Mesenchymal stem cell (in vitro differentiated cells and primary cell): ENCODE measurements at regions not wholly inside any gene's neighbourhood (a gene's known extent, or its start where the extent isn't known, plus 50 kb on each side); places are given as distances from the start of the nearest gene placed in this dataset.
"Not testable (repeated sequence)": the region's sequence is repeated elsewhere in the genome, so short reads cannot be mapped to it uniquely, and the experiment has no call there.

Experiments
- DNase-seq: peaks from one replicate; pipeline ENCODE4 v3.0.0-alpha.2; 2013
- H2AFZ ChIP-seq: one replicate; pipeline ENCODE4 v1.6.1; 2013; ENCODE audit warnings: low read depth, mild to moderate bottlenecking, control low read depth, inconsistent platforms, low read length, moderate library complexity
- H2AK5ac ChIP-seq: 2 replicates; pipeline ENCODE4 v1.6.1; 2013; ENCODE audit warnings: low read length, moderate library complexity, mild to moderate bottlenecking, inconsistent platforms; ENCODE audit not compliant: severe bottlenecking
- H2BK120ac ChIP-seq: one replicate; pipeline ENCODE4 v1.6.1; 2013; ENCODE audit warnings: low read depth, mild to moderate bottlenecking, inconsistent platforms, low read length, moderate library complexity
- H2BK12ac ChIP-seq, 2 experiments: one replicate each; pipeline ENCODE4 v1.6.1; 2013; ENCODE audit warnings: inconsistent platforms in 2 of 2, low read length in 2 of 2, mild to moderate bottlenecking in 2 of 2, moderate library complexity in 2 of 2, control low read depth in 1 of 2
- H2BK15ac ChIP-seq: one replicate; pipeline ENCODE4 v1.6.1; 2013; ENCODE audit warnings: mild to moderate bottlenecking, low read depth, inconsistent platforms; ENCODE audit not compliant: poor library complexity, severe bottlenecking
- H2BK5ac ChIP-seq: 2 replicates; pipeline ENCODE4 v1.6.1; 2013; ENCODE audit warnings: low read depth, mild to moderate bottlenecking, low read length, control low read depth, inconsistent platforms; ENCODE audit not compliant: poor library complexity, severe bottlenecking
- H3K14ac ChIP-seq, 2 experiments: one replicate each; pipeline ENCODE4 v1.6.1; 2013; ENCODE audit warnings: inconsistent platforms in 2 of 2, low read length in 2 of 2, control low read depth in 1 of 2, mild to moderate bottlenecking in 1 of 2, moderate library complexity in 1 of 2
- H3K18ac ChIP-seq, 2 experiments: one replicate each; pipeline ENCODE4 v1.6.1; 2013; ENCODE audit warnings: inconsistent platforms in 2 of 2, low read length in 2 of 2, control low read depth in 1 of 2, low read depth in 1 of 2, mild to moderate bottlenecking in 1 of 2
- H3K23ac ChIP-seq, 2 experiments: one replicate each; pipeline ENCODE4 v1.6.1; 2013; ENCODE audit warnings: inconsistent platforms in 2 of 2, low read length in 2 of 2, mild to moderate bottlenecking in 2 of 2, moderate library complexity in 2 of 2, control low read depth in 1 of 2
- H3K27ac ChIP-seq: 2 replicates; pipeline ENCODE4 v1.5.1; 2013; ENCODE audit warnings: mild to moderate bottlenecking, moderate library complexity, low read length, control low read depth, inconsistent platforms; ENCODE audit not compliant: poor library complexity, severe bottlenecking
- H3K27me3 ChIP-seq, 2 experiments: 2 replicates each; pipeline versions ENCODE4 v1.6.1 to v1.7.0; 2013; ENCODE audit warnings: low read length in 2 of 2, mild to moderate bottlenecking in 2 of 2, moderate library complexity in 2 of 2, control low read depth in 1 of 2, inconsistent platforms in 1 of 2; ENCODE audit not compliant: control insufficient read depth in 1 of 2, insufficient read depth in 1 of 2
- H3K36me3 ChIP-seq, 2 experiments: 2 replicates each; pipeline versions ENCODE4 v1.6.1 to v1.7.0; 2013; ENCODE audit warnings: low read length in 2 of 2, control low read depth in 1 of 2, inconsistent platforms in 1 of 2, low read depth in 1 of 2, mild to moderate bottlenecking in 1 of 2; ENCODE audit not compliant: insufficient read depth in 2 of 2, control insufficient read depth in 1 of 2
- H3K4ac ChIP-seq, 2 experiments: one replicate each; pipeline ENCODE4 v1.6.1; 2013; ENCODE audit warnings: inconsistent platforms in 2 of 2, low read length in 2 of 2, mild to moderate bottlenecking in 2 of 2, moderate library complexity in 2 of 2, control low read depth in 1 of 2, low read depth in 1 of 2
- H3K4me1 ChIP-seq: 2 replicates; pipeline ENCODE4 v1.6.1; 2013; ENCODE audit warnings: low read depth, low read length, control low read depth; ENCODE audit not compliant: control insufficient read depth, insufficient read depth
- H3K4me2 ChIP-seq: 2 replicates; pipeline ENCODE4 v1.6.1; 2013; ENCODE audit warnings: low read length, mild to moderate bottlenecking, inconsistent platforms; ENCODE audit not compliant: poor library complexity, severe bottlenecking
- H3K4me3 ChIP-seq, 2 experiments: 2 replicates each; pipeline versions ENCODE4 v1.5.1 to v1.7.0; 2013; ENCODE audit warnings: low read length in 2 of 2, mild to moderate bottlenecking in 2 of 2, control low read depth in 1 of 2, low read depth in 1 of 2; ENCODE audit not compliant: insufficient read depth in 1 of 2
- H3K79me1 ChIP-seq: replicated peaks from 2 replicates; pipeline ENCODE4 v1.6.1; 2013; ENCODE audit warnings: mild to moderate bottlenecking, control low read depth, low read length, inconsistent platforms; ENCODE audit not compliant: poor library complexity, severe bottlenecking
- H3K9ac ChIP-seq: 2 replicates; pipeline ENCODE4 v1.7.0; 2013; ENCODE audit warnings: mild to moderate bottlenecking, low read length, moderate library complexity
- H3K9me3 ChIP-seq: 2 replicates; pipeline ENCODE4 v1.7.0; 2013; ENCODE audit warnings: mild to moderate bottlenecking, low read length; ENCODE audit not compliant: control insufficient read depth
- H4K8ac ChIP-seq: one replicate; pipeline ENCODE4 v1.6.1; 2013; ENCODE audit warnings: inconsistent platforms, mild to moderate bottlenecking, low read length, moderate library complexity
- H4K91ac ChIP-seq: one replicate; pipeline ENCODE4 v1.6.1; 2013; ENCODE audit warnings: mild to moderate bottlenecking, low read length, inconsistent platforms
- WGBS: methylation state at CpG from one replicate; pipeline ENCODE4 v1.1.7; 2013; ENCODE audit warnings: mixed read lengths; 5-methylcytosine and 5-hydroxymethylcytosine counted together

DNA sequence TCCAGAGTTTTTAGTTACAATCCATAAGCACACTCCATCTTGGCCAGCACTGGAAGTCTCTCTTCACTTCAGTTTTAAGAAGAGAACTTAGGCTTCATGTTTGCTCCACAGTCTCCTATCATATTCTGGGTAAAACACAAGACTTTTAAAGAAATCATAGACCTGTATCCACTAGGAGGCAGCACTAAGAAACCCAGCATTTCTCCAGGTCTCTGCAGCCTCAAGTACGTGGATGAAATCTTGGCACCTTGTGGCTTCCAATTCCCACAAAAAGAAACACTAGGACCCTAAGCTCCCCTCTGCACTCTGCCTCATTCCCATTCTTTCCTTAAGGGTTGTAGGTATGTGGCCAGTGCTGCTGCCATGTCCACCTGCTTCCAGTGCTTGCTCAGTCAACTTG lies 367.3 kb upstream of the CASK start:
- no CpG with 5 or more reads among the region's 1 CpG for WGBS
- Histone ChIP-seq H2AK5ac (no peak overlapping the region), H3K14ac (no peak overlapping the region), H3K23ac (no peak overlapping the region), H3K4me1 (no peaks in the 10 kb centered on the region), H3K9me3 (no peaks in the 10 kb centered on the region), H3K36me3 (no peaks in the 10 kb centered on the region), H3K18ac (no peak overlapping the region), H3K9ac (no peak overlapping the region), H2BK12ac (no peak overlapping the region), H2BK15ac (no peak overlapping the region), H3K27me3 (no peaks in the 10 kb centered on the region), H3K4me2 (no peak overlapping the region), H2BK120ac (no peak overlapping the region), H3K4ac (no peak overlapping the region), H2AFZ (no peak overlapping the region), H2BK5ac (no peak overlapping the region), H4K8ac (no peak overlapping the region), H4K91ac (no peak overlapping the region), H3K79me1 (no peaks in the 10 kb centered on the region), H3K27ac (no peak overlapping the region), H3K4me3 (no peak overlapping the region)
- DNase-seq: peak; percentile 0

DNA sequence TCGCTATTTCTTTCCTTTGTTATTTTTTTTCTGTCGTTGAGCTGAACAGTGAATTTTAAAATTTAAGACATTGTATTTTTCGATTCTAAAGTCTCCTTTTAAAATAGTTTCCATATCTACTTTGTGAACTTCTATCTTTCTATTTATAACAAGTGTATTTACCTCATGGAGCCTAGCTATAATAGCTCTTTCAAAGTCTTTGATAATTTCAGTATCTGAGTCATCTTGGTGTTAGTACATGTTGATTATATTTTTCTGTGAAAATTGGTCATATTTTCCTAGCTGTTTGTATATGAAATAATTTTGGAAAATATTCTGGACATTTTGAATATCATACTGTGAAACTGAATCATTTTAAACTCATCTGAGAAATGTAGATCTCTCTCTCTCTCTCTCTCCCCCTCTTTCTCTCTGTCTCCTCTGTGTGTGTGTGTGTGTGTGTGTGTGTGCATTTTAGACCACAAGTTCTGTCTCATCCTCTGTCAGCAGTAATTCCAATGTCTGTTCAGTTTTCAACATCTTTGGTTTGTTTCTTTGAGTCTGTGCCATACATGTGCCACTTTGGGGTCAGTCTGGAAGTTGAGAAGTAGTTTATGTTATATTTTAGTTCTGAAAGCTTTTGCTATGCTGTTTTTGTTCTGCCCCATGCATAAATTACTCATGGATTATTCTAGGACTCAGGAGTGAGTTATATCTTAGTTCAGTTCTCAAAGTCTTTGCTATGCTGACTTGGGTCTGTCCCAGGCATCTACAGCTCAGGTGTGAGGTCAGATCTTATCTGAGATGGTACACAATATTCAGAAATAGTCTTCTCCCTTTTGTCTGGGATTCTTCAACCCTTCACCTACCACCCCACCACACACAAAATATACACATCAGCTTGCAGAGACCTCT lies 366.4 kb upstream of the CASK start:
- no CpG with 5 or more reads among the region's 3 CpGs for WGBS

DNA sequence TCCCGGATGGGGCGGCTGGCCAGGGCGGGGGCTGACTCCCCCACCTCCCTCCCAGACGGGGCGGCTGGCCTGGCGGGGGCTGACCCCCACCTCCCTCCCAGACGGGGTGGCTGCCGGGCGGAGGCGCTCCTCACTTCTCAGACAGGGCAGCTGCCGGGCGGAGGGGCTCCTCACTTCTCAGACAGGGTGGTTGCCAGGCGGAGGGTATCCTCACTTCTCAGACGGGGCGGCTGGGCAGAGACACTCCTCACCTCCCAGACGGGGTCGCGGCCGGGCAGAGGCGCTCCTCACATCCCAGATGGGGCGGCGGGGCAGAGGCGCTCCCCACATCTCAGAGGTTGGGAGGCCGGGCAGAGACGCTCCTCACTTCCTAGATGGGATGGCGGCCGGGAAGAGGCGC lies 362.3 kb upstream of the CASK start:
- H3K9ac ChIP-seq, H2BK120ac ChIP-seq, H2AFZ ChIP-seq, H4K91ac ChIP-seq, H4K8ac ChIP-seq, H3K23ac ChIP-seq, H3K79me1 ChIP-seq, H3K27ac ChIP-seq, H3K36me3 ChIP-seq, H2BK12ac ChIP-seq, H2AK5ac ChIP-seq, H3K9me3 ChIP-seq, H3K27me3 ChIP-seq, H3K4me1 ChIP-seq, H3K4ac ChIP-seq, H3K4me2 ChIP-seq, DNase-seq, H2BK15ac ChIP-seq, H3K14ac ChIP-seq, H3K18ac ChIP-seq, H3K4me3 ChIP-seq, H2BK5ac ChIP-seq: not testable (repeated sequence)
- 100% methylated on average over 9 of the region's 28 CpGs for WGBS

More for the DNA sequence above, 366.4 kb upstream of the CASK start:
- Histone ChIP-seq H4K91ac (no peak overlapping the region), H3K79me1 (no peaks in the 10 kb centered on the region), H2BK15ac (no peak overlapping the region), H3K27me3 (no peaks in the 10 kb centered on the region), H3K9me3 (no peaks in the 10 kb centered on the region), H3K14ac (no peak overlapping the region), H3K4me3 (no peak overlapping the region), H2BK12ac (no peak overlapping the region), H3K9ac (no peak overlapping the region), H2AK5ac (no peak overlapping the region), H3K18ac (no peak overlapping the region), H3K4me2 (no peak overlapping the region), H3K4ac (no peak overlapping the region), H2BK120ac (no peak overlapping the region), H2BK5ac (no peak overlapping the region), H2AFZ (no peak overlapping the region), H3K27ac (no peak overlapping the region), H4K8ac (no peak overlapping the region), H3K36me3 (no peaks in the 10 kb centered on the region), H3K23ac (no peak overlapping the region), H3K4me1 (no peaks in the 10 kb centered on the region)
- no peak for DNase-seq

GRCh38 chrX:42276982-42277690 lies 353.8 kb upstream of the CASK start:
- Histone ChIP-seq H3K27me3 (peaks cover 0 to 9% of the 10 kb centered on the region in 2 experiments), H3K4me3 (no peak overlapping the region), H3K9ac (no peak overlapping the region), H3K79me1 (no peaks in the 10 kb centered on the region), H2AFZ (no peak overlapping the region), H4K8ac (no peak overlapping the region), H3K36me3 (no peaks in the 10 kb centered on the region), H3K4me1 (no peaks in the 10 kb centered on the region), H3K4ac (no peak overlapping the region), H4K91ac (no peak overlapping the region), H3K23ac (no peak overlapping the region), H2BK5ac (no peak overlapping the region), H2BK12ac (no peak overlapping the region), H3K4me2 (no peak overlapping the region), H3K18ac (no peak overlapping the region), H2BK15ac (no peak overlapping the region), H2BK120ac (no peak overlapping the region), H3K14ac (no peak overlapping the region), H2AK5ac (no peak overlapping the region), H3K9me3 (no peaks in the 10 kb centered on the region), H3K27ac (no peak overlapping the region)
- DNase-seq: no peak
- WGBS: 100% methylated on average over 1 of the region's 3 CpGs
